ENCODE measurements at regions not wholly inside any gene's neighbourhood (a gene's known extent, or its start where the extent isn't known, plus 50 kb on each side); places are given as distances from the start of the nearest gene placed in this dataset.

DNA sequence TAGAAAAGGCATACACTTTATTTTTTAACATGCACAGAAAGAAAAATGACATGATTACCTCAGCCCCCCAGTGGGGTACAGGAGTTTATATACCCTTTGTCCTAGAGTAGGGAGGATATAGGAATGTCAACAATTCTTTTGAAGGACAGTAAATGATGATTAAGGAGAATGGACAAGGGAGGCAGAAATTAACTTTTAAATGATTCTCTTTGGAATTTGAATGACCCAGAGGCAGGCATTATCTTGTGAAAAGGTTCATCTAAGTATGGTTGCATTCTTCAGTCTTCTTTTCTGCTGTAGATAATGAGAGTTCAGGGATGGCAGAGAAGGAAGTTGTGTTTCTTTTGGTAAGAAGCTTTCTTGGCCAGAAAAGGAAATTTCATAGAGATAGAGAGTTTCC lies 971.3 kb downstream of the CNTNAP5 start:
- peaks cover 35% of the 10 kb centered on the region for H3K36me3 Mint-ChIP-seq
- CTCF ChIA-PET, result no interaction called here
- no peak for DNase-seq (ENCODE audit: low spot score)
- H3K4me1 Mint-ChIP-seq, result peaks cover 48% of the 10 kb centered on the region
- H3K9me3 Mint-ChIP-seq, result peaks cover 61% of the 10 kb centered on the region
- peak overlapping the region; percentile 97 for H3K27ac Mint-ChIP-seq
- POLR2A ChIA-PET, result no interaction called here
- ATAC-seq, result peak; percentile 38
- no peak overlapping the region for H3K4me3 Mint-ChIP-seq
- TF ChIP-seq TEAD4 (CRISPR knock-in tag; IDR thresholded peaks at IDR 0.05) (0 out of 2 replicates have a peak, but pooled peaks have one; percentile 11), JAZF1 (CRISPR knock-in tag; IDR thresholded peaks at IDR 0.05) (no peak), TEAD1 (CRISPR knock-in tag; IDR thresholded peaks at IDR 0.05) (peak; percentile 60; the same call in 1 of the 2 replicates)
- H3K27me3 Mint-ChIP-seq (ENCODE audit: low read depth), result no peaks in the 10 kb centered on the region; the same call in 1 of the 2 replicates

DNA sequence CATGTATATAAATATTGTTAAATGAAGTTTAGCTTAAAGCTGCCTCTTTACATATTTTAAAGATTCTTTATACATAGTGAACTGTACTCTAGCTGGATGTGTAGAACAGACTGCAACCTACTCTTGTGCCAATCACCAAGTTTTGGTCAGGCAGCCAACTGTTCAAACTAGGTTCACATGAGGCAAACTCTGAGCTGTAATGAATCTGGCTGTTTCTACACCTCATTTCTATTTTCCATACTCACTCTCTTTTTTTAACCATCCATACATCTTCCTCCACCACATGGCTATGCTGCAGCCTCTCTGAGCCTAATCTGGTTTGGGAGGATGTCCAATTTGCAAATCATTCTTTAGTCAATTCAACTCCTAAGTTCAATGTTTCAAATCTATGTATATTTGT lies 974.8 kb downstream of the CNTNAP5 start:
- Mint-ChIP-seq H3K27ac (no peak overlapping the region), H3K27me3 (ENCODE audit: low read depth) (no peaks in the 10 kb centered on the region; the same call in 1 of the 2 replicates)
- no peak for ATAC-seq

GRCh38 chr2:125004106-125004800 lies 979.2 kb downstream of the CNTNAP5 start:
- ATAC-seq (no peak), DNase-seq (ENCODE audit: low spot score) (no peak)
- Mint-ChIP-seq H3K4me1 (peaks cover 3% of the 10 kb centered on the region), H3K36me3 (peaks cover 11% of the 10 kb centered on the region), H3K4me3 (no peak overlapping the region), H3K9me3 (peaks cover 52% of the 10 kb centered on the region), H3K27me3 (ENCODE audit: low read depth) (no peaks in the 10 kb centered on the region), H3K27ac (no peak overlapping the region)
- POLR2A ChIA-PET, result no interaction called here
- CTCF ChIA-PET, result no interaction called here
- TF ChIP-seq, protein P1, sequence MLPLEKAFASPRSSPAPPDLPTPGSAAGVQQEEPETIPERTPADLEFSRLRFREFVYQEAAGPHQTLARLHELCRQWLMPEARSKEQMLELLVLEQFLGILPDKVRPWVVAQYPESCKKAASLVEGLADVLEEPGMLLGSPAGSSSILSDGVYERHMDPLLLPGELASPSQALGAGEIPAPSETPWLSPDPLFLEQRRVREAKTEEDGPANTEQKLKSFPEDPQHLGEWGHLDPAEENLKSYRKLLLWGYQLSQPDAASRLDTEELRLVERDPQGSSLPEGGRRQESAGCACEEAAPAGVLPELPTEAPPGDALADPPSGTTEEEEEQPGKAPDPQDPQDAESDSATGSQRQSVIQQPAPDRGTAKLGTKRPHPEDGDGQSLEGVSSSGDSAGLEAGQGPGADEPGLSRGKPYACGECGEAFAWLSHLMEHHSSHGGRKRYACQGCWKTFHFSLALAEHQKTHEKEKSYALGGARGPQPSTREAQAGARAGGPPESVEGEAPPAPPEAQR (CRISPR knock-in tag; IDR thresholded peaks at IDR 0.05), result no peak
- TF ChIP-seq FOXK1 (CRISPR knock-in tag; IDR thresholded peaks at IDR 0.05), result no peak
- TF ChIP-seq, protein P2, sequence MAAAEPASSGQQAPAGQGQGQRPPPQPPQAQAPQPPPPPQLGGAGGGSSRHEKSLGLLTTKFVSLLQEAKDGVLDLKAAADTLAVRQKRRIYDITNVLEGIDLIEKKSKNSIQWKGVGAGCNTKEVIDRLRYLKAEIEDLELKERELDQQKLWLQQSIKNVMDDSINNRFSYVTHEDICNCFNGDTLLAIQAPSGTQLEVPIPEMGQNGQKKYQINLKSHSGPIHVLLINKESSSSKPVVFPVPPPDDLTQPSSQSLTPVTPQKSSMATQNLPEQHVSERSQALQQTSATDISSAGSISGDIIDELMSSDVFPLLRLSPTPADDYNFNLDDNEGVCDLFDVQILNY (CRISPR knock-in tag; IDR thresholded peaks at IDR 0.05), result no peak
- TF ChIP-seq ERG (CRISPR knock-in tag; IDR thresholded peaks at IDR 0.05), result no peak
- TF ChIP-seq PRDM15 (CRISPR knock-in tag; IDR thresholded peaks at IDR 0.05), result no peak

More for the DNA sequence above, 974.8 kb downstream of the CNTNAP5 start:
- Mint-ChIP-seq H3K9me3 (peaks cover 66% of the 10 kb centered on the region), H3K4me3 (no peak overlapping the region), H3K4me1 (peaks cover 42% of the 10 kb centered on the region), H3K36me3 (peaks cover 21% of the 10 kb centered on the region)
- CTCF ChIA-PET, result no interaction called here
- DNase-seq (ENCODE audit: low spot score), result no peak
- TF ChIP-seq NFE2L1 (CRISPR knock-in tag; IDR thresholded peaks at IDR 0.05) (no peak), ERG (CRISPR knock-in tag; IDR thresholded peaks at IDR 0.05) (no peak), TP53 (CRISPR knock-in tag; IDR thresholded peaks at IDR 0.05) (no peak), TEAD4 (CRISPR knock-in tag; IDR thresholded peaks at IDR 0.05) (no peak), FOXK1 (CRISPR knock-in tag; IDR thresholded peaks at IDR 0.05) (no peak), CBFB (CRISPR knock-in tag; IDR thresholded peaks at IDR 0.05; ENCODE audit: low read depth) (no peak)
- TF ChIP-seq, protein P3, sequence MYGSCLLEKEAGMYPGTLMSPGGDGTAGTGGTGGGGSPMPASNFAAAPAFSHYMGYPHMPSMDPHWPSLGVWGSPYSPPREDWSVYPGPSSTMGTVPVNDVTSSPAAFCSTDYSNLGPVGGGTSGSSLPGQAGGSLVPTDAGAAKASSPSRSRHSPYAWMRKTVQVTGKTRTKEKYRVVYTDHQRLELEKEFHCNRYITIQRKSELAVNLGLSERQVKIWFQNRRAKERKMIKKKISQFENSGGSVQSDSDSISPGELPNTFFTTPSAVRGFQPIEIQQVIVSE (CRISPR knock-in tag; IDR thresholded peaks at IDR 0.05; ENCODE audit: borderline replicate concordance), result no peak
- POLR2A ChIA-PET, result no interaction called here

All from WTC11 (cell line).